Stimulated activated naive CD8-positive, alpha-beta T cell treated with anti-CD3 and anti-CD28 coated beads, Interleukin-15, Interleukin-2, amounts not matched to agents 100 U/mL and 50 U/mL, for 24 hours (primary cell): ENCODE measurements at regions not wholly inside any gene's neighbourhood (a gene's known extent, or its start where the extent isn't known, plus 50 kb on each side); places are given as distances from the start of the nearest gene placed in this dataset.

Source experiments
- ATAC-seq: fragments of 150-1000 bp; cut with Tn5 transposase; one replicate; pipeline ENCODE4 v1.10.0; 2021
- DNase-seq: peaks from one replicate; pipeline ENCODE4 v3.0.0; 2021

DNA sequence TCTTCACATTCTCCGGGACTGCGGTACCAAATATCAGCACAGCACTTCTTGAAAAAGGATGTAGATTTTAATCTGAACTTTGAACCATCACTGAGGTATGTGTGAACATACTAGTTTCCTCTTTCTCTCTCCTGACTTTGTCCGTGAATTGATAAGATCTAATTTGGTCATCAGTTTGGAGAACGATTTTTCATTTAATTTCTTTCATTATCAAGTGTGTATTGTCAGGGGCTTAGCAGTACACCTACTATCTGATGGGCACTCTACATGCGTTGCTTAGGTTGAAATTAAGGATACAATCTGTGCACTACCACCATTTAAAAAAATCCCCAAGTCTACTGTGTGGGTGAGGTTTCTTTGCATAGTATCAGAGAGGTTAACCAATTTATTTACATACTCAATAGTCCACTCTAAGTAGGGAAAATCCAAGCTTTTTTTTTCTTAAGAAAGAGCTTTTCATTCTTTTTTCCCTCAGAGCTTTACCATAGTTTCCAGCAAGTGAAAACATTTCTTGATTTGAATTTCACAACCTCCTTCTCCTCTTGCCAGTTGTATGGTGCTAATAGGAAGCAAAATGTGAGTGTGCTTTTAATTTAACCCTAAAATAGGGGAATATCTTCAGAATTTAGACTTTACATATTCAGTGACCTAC, 105.4 kb upstream of the ESR1 start:
- DNase-seq (no peak), ATAC-seq (peak; percentile 82)

DNA sequence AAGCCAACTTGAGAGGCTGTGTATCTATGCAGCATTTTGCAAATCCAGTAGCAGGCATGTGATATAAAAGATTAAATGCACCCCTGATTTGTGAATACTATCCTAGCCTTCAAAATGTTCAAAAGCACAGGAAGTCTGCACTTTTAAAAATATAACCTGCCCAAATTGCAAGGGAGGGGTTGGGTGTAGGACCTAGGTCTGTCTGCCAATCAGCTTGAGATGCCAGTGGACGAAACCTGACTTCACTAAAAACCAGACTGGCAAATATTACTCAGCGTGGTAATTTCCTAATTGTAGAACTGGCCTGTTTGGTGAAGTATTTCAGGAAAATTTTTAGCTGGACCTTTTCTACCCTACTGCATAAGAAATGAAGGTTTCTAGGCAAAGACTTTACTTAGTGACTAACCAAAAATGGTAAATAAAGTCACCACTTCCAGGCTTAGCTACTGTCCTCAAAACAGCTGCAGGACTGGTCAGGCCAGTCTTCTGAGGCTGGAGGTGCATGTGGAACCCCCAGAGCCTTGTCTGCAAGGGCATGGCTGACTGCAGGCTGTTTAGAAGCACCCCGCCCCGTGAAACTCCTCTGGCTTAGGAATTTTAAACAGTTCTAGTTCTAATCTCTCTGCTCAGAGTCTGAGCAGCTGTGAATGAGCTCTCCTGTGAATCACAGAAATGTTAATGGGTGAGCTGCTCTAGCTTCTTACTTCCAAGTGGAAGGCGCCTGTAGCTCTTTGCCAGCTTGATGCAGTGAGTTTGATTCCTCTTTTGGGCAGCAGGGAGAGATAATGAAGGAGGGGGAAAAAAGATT, 104.4 kb upstream of the ESR1 start:
- DNase-seq (no peak), ATAC-seq (peak; percentile 37)

GRCh38 chr6:151704383-151704782, 103.1 kb upstream of the ESR1 start:
- peak; percentile 19 for DNase-seq
- ATAC-seq = peak; percentile 50

DNA sequence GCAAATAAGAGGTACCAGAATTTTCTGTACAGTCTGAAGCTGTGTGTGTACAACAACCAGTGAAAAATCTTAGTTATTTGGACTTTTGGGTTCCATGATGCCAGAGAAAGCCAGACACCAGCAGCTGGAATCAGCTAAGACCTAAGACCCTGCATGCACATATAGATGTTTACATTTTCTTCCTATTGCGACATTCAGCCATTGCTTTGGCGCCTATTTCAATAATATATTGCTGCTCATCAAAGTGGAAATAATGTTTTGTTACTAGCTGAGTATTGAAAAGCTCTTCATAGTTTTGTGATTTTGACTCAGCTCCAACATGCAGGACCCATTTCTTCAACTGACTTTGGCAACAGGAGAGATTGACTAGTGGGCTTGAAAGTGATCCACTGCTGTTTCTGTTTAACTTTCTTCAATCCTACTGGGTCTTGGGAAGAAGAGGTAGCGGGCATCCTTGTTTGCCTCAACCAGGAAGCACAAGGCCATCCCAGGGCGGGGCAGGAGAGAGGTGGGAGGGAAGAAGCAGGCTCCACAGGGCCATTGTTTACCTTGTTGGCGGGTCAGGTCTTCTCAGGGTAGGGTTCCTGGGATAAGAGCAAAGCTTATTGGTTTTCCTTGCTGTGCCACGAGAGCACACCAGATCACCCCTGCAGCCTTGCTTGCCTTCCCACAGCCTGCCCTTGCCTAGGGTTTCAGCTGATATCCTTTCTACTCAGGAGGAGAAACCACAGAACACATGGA, 101.3 kb upstream of the ESR1 start:
- no peak for ATAC-seq
- no peak for DNase-seq

DNA sequence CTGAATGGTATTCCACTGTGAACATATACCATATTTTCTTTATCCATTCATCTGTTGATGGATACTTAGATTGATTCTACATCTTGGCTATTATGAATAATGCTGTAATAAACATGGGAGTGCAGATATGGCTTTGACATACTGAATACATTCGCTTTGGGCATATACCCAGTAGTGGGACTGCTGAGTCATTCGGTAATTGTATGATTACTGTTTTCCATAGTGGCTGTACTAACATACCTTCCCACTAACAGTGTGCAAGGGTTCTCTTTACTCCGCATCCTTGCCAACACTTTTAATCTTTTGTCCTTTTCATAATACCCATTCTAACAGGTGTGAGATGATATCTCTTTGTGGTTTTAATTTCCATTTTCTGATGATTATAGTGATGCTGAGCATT, 98.2 kb upstream of the ESR1 start:
- DNase-seq (no peak), ATAC-seq (peak; percentile 81)

DNA sequence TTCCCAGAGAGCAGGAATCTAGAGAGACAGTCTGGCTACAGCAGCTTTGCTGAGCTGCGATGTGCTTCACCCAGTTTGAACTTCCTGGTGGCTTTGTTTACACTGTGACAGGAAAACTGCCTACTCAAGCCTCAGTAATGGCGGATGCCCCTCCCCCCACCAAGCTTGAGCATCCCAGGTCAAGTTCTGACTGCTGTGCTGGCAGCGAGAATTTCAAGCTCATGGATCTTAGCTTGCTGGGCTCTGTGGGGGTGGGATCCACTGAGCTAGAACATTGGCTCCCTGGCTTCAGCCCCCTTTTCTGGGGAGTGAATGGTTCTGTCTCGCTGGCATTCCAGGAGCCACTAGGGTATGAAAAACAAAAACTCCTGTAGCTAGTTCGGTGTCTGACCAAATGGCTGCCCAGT, 91.0 kb upstream of the ESR1 start:
- ATAC-seq (no peak), DNase-seq (no peak)

GRCh38 chr6:151719070-151719469, 88.4 kb upstream of the ESR1 start:
- ATAC-seq = no peak

DNA sequence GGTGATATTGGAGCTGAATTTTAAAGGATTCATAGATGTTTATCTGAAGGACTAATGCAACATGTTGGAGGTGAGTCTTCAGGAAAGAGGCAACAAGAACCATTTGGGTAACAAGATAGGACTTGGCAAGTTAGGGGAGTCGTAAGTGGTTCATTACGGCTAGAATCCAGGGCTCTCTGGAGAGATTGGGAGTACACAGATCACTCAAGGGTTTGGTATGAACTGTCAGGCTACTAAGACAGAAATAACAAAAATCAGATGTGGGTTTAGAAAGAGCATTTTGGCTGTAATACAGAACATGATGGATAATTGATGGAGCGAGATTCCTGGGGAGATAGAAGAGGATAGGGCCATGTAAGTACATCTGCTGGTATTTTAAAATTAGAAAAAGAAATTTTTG, 86.3 kb upstream of the ESR1 start:
- DNase-seq (no peak), ATAC-seq (no peak)

More at GRCh38 chr6:151719070-151719469, 88.4 kb upstream of the ESR1 start:
- DNase-seq = no peak

DNA sequence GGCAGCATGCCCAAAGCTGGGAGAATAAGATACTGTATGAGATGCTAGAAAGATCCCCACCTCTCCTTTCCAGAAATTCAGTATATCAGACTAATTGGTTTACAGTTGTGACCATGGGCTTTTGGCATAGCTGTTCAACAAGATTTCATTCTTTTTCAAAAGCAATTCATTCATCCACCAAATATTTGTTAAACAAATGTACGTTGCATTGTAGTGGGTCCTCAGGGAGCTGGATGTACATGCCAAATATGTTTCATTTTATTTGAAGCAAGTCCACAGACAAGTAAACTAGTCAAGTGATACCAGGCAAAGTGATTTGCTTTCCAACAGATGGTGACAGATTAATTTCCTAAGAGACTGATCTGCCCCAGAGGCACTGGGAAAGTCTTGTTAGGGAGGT, 85.8 kb upstream of the ESR1 start:
- ATAC-seq = no peak
- no peak for DNase-seq

DNA sequence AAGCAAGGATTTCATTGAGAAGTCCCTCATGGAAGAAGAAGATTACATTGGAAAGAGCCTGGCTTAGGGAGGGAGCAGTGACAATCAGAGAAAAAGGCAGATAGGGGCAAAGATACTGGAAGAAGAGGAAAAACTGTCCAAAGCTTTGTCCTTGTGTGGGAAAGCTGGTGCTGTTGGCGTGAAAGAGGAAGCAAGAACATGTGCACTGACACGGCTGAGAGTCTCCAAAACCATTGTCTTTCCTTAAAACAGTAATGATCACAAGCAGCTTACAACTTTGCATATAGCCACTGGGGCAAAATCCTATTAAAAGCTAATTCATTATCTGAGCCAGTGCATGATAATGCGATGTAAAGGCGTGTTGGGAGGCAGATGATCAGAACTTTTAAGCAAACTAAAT, 85.1 kb upstream of the ESR1 start:
- ATAC-seq (no peak), DNase-seq (no peak)

DNA sequence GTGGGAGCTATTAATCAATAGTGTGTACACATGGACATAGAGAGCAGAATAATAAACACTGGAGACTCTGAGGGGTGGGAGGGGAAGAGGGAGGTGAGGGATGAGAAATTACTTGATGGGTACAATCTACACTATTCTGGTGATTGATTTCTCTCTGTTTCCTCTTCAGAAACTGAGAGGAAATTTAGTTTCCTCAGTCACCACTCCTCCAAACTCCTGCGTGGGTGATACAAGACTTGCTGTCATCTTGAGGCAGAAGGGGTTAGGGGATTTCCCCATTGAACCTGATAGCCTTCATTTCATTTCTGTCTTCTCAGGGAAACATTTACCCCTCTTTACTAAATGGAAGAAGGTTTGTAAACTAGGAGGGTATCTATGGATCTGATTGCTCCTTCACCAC, 84.3 kb upstream of the ESR1 start:
- DNase-seq (peak; percentile 48), ATAC-seq (peak; percentile 93)

DNA sequence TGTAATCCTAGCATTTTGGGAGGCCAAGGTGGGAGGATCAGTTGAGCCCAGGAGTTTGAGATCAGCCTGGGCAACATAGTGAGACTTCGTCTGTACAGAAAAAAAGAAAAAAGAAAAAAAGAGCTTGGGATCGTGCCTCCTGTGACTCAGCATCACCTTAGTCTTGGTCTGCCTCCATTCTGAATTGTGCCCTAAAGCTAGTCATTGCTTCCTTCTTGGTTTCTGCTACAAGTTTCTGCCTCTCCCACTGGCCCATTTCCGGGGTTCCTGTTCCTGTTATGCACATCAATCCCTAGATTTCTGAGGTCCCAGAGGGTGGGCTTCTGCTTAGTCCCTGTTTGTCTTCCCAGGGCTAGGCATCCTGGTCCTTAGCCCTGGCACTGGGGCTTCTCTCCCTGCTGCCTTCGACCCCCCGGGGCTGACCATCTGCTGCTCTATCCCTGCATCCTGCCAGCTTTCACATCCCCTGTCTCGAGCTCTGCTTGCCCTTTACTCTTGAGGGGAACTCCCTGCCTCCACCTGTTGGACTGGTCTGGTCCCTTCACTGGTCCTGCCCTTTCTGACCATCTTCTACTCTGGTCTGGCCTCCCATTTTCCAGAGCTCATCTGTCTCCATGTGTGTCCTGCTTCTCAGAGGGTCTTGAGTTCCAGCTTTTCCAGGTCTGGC, 77.5 kb upstream of the ESR1 start:
- DNase-seq (no peak), ATAC-seq (no peak)

- no peak for DNase-seq
Observed at GRCh38 chr6:151730496-151730870, 77.0 kb upstream of the ESR1 start.

DNA sequence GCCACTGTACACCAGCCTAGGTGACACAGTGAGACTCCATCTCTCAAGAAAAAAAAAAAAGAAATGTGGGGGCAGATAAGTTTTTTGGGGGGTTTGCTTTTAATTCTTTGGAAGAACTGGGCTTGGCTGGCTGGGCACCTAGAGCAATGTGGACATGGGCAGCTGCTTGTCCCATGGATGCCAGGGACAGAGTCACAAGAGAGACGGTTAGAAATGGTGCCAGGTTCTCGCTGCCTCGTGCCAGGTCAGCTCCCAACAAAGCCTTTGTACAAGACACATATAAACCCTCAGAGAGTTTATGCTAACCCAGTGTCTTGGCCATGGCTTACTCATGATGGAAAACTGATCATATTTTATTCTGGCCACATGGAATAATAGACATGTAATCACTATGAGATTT, 76.2 kb upstream of the ESR1 start:
- no peak for DNase-seq
- no peak for ATAC-seq

More at GRCh38 chr6:151730496-151730870, 77.0 kb upstream of the ESR1 start:
- ATAC-seq = no peak

DNA sequence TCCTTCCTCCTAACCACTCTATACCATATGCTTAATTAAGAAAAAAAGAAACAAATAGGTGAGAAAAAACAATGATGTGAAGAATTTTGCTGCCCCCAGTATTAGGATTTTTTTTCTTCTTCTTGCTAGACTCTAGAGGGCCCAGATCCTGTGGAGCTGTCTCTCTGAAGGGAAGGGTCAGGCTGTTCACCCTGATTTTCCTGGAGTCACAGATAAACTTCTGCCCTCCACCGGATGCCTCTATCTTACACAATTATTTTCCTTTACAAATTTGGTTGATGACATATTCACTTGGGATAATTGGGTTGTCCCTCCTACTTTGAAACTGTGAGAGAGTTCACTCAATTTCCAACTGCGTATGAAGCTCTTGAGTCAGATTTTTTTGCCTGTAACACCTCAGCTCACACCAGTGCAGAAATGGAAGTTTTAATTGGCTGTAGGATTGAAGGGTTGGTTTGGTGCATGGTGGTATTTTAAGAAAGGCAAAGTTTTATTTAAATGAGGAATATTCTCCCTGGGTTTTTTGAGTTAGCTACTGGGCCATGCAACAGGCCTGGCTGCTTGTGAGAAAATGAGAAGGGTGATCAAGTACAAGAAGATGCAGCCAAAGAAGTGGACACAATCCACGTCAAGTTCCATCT, 73.7 kb upstream of the ESR1 start:
- ATAC-seq (no peak), DNase-seq (no peak)

- ATAC-seq (no peak), DNase-seq (no peak)
Observed at GRCh38 chr6:151738267-151738666, 69.2 kb upstream of the ESR1 start.

DNA sequence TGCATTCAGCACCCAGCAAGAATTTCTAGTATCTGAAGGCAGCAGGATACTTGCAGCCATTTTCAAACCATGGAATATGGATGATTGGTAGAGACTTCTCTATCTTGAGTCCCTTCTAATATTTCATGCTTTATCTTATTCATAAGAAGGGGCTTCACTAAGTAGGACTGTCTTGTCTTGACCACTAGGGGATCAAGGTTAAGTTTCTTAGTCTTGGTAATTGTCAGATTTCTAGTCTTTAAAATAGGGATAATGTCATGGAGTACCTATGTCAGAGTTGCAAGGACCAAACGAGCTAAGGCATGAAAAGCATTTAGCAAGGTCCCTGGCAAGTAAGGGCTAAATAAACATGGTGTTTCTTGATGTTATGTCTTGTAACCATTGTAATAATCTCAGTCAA, 68.5 kb upstream of the ESR1 start:
- ATAC-seq = no peak
- no peak for DNase-seq

DNA sequence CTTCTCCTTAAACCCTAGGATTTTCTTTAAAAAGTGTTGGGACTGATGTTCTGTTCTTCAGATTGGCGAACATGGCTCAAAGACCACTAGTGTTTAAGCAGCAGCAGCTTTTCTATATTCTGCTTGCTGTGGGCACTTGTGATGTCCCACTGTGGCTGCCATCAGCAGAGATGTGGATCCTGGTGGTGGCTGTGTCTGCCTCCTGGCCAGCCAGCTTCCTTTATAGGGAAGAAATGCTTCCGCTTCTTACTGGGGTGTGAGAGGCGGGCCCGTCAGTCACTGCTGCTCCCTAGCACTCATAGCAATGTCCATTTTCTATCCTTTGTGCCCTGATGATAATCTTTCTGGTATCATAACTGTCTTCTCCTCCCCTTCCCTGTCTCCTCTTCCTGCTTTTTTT, 66.7 kb upstream of the ESR1 start:
- ATAC-seq (no peak), DNase-seq (no peak)

GRCh38 chr6:151747896-151748295, 59.6 kb upstream of the ESR1 start:
- ATAC-seq = no peak
- no peak for DNase-seq

GRCh38 chr6:151749341-151749740, 58.1 kb upstream of the ESR1 start:
- no peak for DNase-seq
- no peak for ATAC-seq

- ATAC-seq (no peak), DNase-seq (no peak)
Observed at GRCh38 chr6:151753581-151753980, 53.9 kb upstream of the ESR1 start.

DNA sequence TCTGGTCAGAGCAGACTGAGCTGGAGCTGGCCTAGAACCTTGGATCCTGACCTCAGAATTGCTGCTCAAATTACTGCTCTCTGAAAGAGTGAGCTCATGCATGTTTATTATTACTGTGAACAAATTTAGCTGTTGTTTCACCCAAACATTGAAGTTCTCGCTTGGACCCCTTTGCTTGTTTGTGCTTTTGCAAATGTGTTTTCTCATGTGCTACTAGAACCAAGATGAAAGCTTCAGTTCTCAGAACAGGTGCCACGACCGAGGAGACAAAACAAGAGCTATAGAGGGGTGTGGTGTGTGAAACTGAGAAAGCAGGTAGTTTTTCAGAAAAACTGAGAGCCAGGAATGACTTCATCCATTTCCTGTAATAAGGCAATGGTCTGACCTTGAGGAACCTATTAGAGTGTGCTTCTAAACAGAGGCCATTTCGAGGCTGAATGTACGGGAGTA, 50.0 kb upstream of the ESR1 start:
- ATAC-seq = peak; percentile 85
- DNase-seq = peak; percentile 9
